ENCODE measurements at regions not wholly inside any gene's neighbourhood (a gene's known extent, or its start where the extent isn't known, plus 50 kb on each side); places are given as distances from the start of the nearest gene placed in this dataset.

- ATAC-seq (no peak), DNase-seq (no peak)
- BruUV-seq (replicated peaks) = no TSS peak
- no peak overlapping the region for H3K9ac ChIP-seq (ENCODE audit: low read length)
- H3K27ac ChIP-seq (ENCODE audit: low read length) = no peak overlapping the region
- H3K9me3 ChIP-seq (ENCODE audit: low read length) = no peaks in the 10 kb centered on the region
- no peaks in the 10 kb centered on the region for H4K20me1 ChIP-seq (ENCODE audit: low read length)
- H3K4me3 ChIP-seq (ENCODE audit: low read length) = no peak overlapping the region
- H3K36me3 ChIP-seq (ENCODE audit: low read depth, low read length) = no peaks in the 10 kb centered on the region
- H3F3A ChIP-seq (ENCODE audit: low read length, unreplicated experiment) = no peaks in the 10 kb centered on the region
- TF ChIP-seq CTCF (conservative IDR thresholded peaks at IDR 0.05; ENCODE audit: low read depth, low read length) (no peak), EZH2phosphoT487 (IDR thresholded peaks at IDR 0.05; ENCODE audit: borderline replicate concordance, low read length) (no peak), EZH2 (IDR thresholded peaks at IDR 0.05; ENCODE audit: low read length, unreplicated experiment) (no peak)
- H3K4me2 ChIP-seq (ENCODE audit: low read length) = no peak overlapping the region
- no peaks in the 10 kb centered on the region for H3K4me1 ChIP-seq (ENCODE audit: insufficient read depth, low read length)
- intact Hi-C loops (cut with micrococcal nuclease) = no loop called here
- no peaks in the 10 kb centered on the region for H3K79me2 ChIP-seq (ENCODE audit: low read length)
- H3K27me3 ChIP-seq (ENCODE audit: low read length) = no peaks in the 10 kb centered on the region
- no peak overlapping the region for H2AFZ ChIP-seq (ENCODE audit: low read length)
- ChIA-PET POLR2A (ENCODE audit: unreplicated experiment) (no interaction called here), CTCF (no interaction called here)
- no peaks in the 10 kb centered on the region for H3K9me2 ChIP-seq (replicated peaks; ENCODE audit: low read length)
Measured at GRCh38 chr12:91628656-91629055, 446.0 kb upstream of the DCN start.

GRCh38 chr12:91627225-91627624, 444.6 kb upstream of the DCN start:
- ATAC-seq = no peak
- no peak overlapping the region for H2AFZ ChIP-seq (ENCODE audit: low read length)
- no peak for DNase-seq
- H3K9me2 ChIP-seq (replicated peaks; ENCODE audit: low read length) = no peaks in the 10 kb centered on the region
- no peaks in the 10 kb centered on the region for H3K9me3 ChIP-seq (ENCODE audit: low read length)
- H3K79me2 ChIP-seq (ENCODE audit: low read length) = no peaks in the 10 kb centered on the region
- ChIA-PET CTCF (no interaction called here), POLR2A (ENCODE audit: unreplicated experiment) (no interaction called here)
- no peaks in the 10 kb centered on the region for H3K4me1 ChIP-seq (ENCODE audit: insufficient read depth, low read length)
- no peaks in the 10 kb centered on the region for H3K36me3 ChIP-seq (ENCODE audit: low read depth, low read length)
- no peaks in the 10 kb centered on the region for H3K27me3 ChIP-seq (ENCODE audit: low read length)
- H3K4me3 ChIP-seq (ENCODE audit: low read length) = no peak overlapping the region
- H3K27ac ChIP-seq (ENCODE audit: low read length) = no peak overlapping the region
- H3K9ac ChIP-seq (ENCODE audit: low read length) = no peak overlapping the region
- H4K20me1 ChIP-seq (ENCODE audit: low read length) = no peaks in the 10 kb centered on the region
- H3K4me2 ChIP-seq (ENCODE audit: low read length) = no peak overlapping the region
- BruUV-seq (replicated peaks) = no TSS peak
- TF ChIP-seq EZH2phosphoT487 (IDR thresholded peaks at IDR 0.05; ENCODE audit: borderline replicate concordance, low read length) = no peak
- TF ChIP-seq CTCF (conservative IDR thresholded peaks at IDR 0.05; ENCODE audit: low read depth, low read length) = no peak
- TF ChIP-seq EZH2 (IDR thresholded peaks at IDR 0.05; ENCODE audit: low read length, unreplicated experiment) = no peak
- intact Hi-C loops (cut with micrococcal nuclease) = no loop called here
- no peaks in the 10 kb centered on the region for H3F3A ChIP-seq (ENCODE audit: low read length, unreplicated experiment)

GRCh38 chr12:91622981-91623380, 440.4 kb upstream of the DCN start:
- no peaks in the 10 kb centered on the region for H4K20me1 ChIP-seq (ENCODE audit: low read length)
- no peaks in the 10 kb centered on the region for H3K36me3 ChIP-seq (ENCODE audit: low read depth, low read length)
- H3F3A ChIP-seq (ENCODE audit: low read length, unreplicated experiment) = no peaks in the 10 kb centered on the region
- no peak overlapping the region for H3K4me2 ChIP-seq (ENCODE audit: low read length)
- H3K9ac ChIP-seq (ENCODE audit: low read length) = no peak overlapping the region
- H3K9me3 ChIP-seq (ENCODE audit: low read length) = no peaks in the 10 kb centered on the region
- no peak overlapping the region for H3K27ac ChIP-seq (ENCODE audit: low read length)
- no peak overlapping the region for H2AFZ ChIP-seq (ENCODE audit: low read length)
- H3K27me3 ChIP-seq (ENCODE audit: low read length) = no peaks in the 10 kb centered on the region
- ChIA-PET CTCF (no interaction called here), POLR2A (ENCODE audit: unreplicated experiment) (no interaction called here)
- no peak overlapping the region for H3K4me3 ChIP-seq (ENCODE audit: low read length)
- no peak for ATAC-seq
- no peak for DNase-seq
- peaks cover 9% of the 10 kb centered on the region for H3K4me1 ChIP-seq (ENCODE audit: insufficient read depth, low read length)
- no TSS peak for BruUV-seq (replicated peaks)
- TF ChIP-seq EZH2 (IDR thresholded peaks at IDR 0.05; ENCODE audit: low read length, unreplicated experiment) = no peak
- no peak for TF ChIP-seq CTCF (conservative IDR thresholded peaks at IDR 0.05; ENCODE audit: low read depth, low read length)
- no peak for TF ChIP-seq EZH2phosphoT487 (IDR thresholded peaks at IDR 0.05; ENCODE audit: borderline replicate concordance, low read length)
- no peaks in the 10 kb centered on the region for H3K9me2 ChIP-seq (replicated peaks; ENCODE audit: low read length)
- no peaks in the 10 kb centered on the region for H3K79me2 ChIP-seq (ENCODE audit: low read length)
- intact Hi-C loops (cut with micrococcal nuclease) = no loop called here

Data from PC-3 (cell line).